GM03348 (cell line): ENCODE measurements at regions not wholly inside any gene's neighbourhood (a gene's known extent, or its start where the extent isn't known, plus 50 kb on each side); places are given as distances from the start of the nearest gene placed in this dataset.
"Not testable (repeated sequence)": the region's sequence is repeated elsewhere in the genome, so short reads cannot be mapped to it uniquely, and the experiment has no call there.

Experiments used
- DNase-seq: peaks from one replicate; pipeline ENCODE4 v3.0.0; 2012; ENCODE audit warnings: low spot score

GRCh38 chr10:131363416-131363815 lies 51.9 kb upstream of the TCERG1L start:
- no peak for DNase-seq

DNA sequence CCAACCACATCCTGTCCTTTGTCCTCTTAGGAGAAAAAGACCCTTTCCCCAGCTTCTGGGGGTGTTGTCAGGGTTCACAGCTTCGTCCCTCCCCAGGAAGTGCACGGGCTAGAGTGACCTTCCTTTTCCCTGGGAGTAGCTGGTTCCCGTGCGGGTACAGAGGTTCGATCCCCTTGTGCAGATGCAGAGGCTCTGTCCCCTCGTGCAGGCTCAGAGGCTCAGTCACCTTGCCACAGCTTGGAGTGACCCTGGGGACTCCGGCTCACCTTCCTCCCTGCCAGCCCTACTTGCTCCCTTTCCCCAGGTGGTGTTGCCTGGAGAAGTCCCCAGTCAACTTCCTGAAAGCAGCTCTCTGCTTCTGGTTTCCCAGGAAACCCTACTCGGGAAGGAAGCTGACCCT lies 60.0 kb upstream of the TCERG1L start:
- no peak for DNase-seq

- no peak for DNase-seq
Observed at GRCh38 chr10:131381576-131381975, 70.1 kb upstream of the TCERG1L start.

- DNase-seq, result not testable (repeated sequence)
Observed at GRCh38 chr10:131385161-131385872, 73.8 kb upstream of the TCERG1L start.

- DNase-seq, result no peak
Observed at GRCh38 chr10:131387018-131387529, 75.6 kb upstream of the TCERG1L start.

DNA sequence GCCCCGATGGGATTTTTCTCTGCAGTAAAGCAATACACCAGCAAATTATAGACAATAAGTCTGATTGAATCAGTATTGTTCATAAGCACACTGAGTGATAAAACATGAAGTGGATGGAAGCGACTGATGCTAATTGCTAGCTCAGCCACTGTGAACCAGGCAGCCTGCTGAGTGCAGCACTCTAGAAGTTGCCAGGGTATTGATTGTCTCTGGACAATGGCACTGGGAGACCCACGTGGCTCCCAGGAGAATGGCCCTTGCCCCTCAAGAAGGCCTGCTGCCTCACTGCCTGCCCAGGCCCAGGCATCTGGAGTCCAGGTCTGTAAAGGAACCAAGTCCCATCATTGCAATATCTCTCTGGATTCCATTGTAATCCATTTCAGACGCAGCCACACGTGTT lies 80.4 kb upstream of the TCERG1L start:
- no peak for DNase-seq

DNA sequence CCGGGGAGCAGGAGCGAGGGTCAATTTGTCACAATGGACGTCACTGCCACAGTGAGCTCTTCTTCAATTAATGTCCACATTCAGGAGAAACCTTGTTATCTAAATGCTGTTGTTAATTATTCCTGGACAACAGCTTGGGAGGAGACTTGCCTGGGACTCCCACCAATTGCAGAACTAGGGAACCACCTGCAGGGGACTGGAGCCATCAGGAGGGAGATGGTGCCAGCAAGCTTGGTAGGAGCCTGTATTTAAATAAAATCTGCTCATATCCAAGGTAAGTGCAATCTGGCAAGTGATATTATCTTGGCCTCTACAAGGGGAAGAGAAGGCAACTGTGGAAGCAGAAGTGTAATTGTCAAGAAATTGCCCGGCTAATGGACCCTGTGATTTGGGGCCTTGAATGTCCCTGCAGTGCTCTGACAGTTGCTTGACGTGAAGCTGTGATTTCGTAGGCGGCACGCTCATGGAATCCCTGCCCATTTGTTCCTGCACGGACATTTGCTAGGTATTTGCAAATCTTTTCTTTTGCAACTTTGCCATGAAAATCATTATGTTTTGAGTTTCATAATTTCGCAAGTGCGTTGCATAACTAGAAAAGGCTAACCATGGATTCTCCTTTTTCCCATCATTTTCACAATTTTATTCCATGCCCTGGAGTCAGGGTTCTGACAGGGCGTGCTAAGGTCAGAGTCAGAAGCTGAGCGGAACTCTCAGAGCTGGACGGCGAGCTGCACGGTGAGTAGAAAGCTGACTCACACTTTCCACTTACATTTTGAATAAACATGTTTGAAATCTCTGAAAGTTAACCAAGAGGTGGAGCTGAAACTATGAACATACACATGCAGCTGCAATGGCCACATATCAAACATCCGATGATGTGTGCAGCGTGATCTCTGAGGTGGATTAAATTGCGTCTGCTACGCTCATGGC lies 84.9 kb upstream of the TCERG1L start:
- DNase-seq, result no peak

DNA sequence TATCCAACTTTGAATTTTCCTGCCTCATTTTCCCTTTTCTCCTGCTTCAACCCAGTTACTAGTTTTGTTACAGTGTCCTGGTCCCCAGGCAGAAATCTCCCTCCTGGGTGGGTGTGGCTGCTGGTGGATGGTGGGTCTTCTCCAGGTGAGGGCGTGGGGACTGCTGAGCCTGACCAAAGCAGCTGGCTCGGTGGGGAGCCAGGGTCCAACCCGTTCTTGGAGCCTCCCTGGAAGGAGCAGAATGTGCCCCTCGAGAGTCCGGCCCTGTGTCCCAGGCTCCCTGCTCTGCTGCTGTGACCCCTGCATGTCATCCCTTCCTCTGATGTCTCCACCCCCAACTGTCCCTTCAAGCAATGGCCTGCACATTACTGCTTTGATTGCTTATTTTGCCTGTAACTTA lies 86.6 kb upstream of the TCERG1L start:
- DNase-seq, result no peak

DNA sequence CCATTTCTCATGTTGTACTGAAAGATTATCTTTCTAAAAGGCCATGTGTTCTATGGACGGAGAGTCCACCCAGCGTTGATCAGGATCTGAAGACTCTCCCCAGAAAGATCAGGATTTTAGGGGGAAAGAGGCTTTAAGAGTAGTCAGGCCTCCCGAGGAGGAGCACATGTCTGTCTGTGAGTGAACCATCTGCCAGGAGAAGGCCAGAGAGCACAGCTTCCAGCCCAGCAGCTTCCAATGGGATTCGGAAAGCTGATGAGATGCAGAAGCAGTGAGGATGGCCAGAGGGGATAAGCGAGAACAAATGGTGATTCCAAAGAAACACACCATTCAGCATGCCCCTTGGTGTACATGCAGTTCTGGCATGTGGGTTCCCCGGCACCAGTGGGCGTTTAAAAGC lies 88.5 kb upstream of the TCERG1L start:
- no peak for DNase-seq

DNA sequence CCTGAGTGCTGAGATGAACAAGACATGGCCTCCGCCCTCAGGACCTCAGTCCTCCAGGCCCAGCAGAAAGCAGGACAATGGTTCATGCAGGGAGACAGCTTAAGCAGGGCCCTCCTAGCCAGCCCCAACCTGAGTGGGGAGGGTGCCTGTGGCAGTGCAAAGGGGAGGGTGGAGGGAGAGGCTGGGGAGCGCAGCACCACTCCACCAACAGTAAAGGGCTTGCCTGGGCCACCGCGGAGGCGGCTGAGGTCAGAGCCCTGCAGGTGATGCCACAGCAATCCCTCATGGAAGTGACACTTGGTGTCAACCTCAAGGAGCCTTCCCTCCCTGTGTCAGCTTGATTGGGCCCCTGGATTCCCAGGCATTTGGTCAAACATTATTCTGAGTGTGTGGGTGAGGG lies 89.0 kb upstream of the TCERG1L start:
- no peak for DNase-seq

DNA sequence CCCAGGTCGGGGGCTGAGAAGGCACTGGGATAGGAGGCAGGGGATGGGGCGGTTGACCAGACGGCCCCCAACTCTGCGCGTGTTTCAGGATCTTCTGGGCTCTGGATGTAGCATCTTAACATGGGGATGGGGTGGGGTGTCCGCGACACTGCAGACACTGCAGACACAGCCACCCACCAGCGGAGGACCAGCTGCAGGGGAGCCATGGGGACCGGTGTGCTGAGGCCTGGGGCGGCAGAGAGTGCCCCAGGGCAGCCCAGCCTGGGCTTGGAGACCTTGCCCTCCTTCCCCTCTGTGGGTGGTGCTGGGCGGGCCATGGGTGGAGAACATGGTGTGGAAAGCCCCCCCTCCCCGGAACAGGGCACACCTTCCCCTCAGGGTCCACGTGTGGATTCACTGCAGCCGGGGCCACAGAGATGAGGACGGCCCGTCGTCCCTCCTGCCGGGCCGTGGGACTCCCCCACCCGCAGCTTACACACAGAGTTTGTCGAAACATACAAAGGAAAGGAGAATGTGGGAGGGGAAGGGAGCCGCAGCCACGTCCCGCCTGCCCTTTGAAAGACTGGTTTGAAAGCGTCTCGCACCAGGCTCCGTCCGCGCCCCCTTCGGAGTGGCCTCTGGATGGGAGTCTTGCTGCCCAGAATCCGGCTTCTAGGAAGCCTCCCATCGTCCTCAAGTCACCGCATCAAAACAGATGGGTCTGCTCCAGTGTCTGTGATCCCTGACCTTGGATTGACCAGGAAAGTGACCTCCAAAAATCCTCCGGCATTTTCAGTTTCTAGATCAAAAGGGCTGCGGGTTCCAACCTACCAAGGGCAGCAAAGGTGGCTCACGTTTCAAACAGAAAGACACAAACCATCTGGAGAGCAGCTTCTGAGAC lies 91.5 kb upstream of the TCERG1L start:
- no peak for DNase-seq

GRCh38 chr10:131403936-131404335 lies 92.4 kb upstream of the TCERG1L start:
- DNase-seq, result no peak

DNA sequence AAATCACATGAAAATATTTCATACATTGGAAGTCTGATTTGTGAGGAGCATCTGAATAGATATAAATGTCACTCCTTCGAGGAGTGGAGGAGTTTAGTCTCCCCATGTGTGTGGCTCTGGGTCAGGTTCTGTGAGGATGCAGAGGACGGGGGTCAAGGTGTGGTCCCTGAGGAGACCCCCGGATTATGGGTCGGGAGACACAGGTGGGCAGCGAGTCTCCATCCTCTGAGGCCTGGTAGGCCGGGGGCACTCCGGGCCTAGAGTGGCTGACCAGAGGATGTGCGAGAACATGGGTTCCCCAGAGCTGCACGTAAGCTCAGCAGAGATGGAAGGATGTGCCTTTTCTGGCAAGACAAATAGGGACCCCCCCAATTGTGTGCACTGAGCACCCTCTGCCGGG lies 93.4 kb upstream of the TCERG1L start:
- no peak for DNase-seq

DNA sequence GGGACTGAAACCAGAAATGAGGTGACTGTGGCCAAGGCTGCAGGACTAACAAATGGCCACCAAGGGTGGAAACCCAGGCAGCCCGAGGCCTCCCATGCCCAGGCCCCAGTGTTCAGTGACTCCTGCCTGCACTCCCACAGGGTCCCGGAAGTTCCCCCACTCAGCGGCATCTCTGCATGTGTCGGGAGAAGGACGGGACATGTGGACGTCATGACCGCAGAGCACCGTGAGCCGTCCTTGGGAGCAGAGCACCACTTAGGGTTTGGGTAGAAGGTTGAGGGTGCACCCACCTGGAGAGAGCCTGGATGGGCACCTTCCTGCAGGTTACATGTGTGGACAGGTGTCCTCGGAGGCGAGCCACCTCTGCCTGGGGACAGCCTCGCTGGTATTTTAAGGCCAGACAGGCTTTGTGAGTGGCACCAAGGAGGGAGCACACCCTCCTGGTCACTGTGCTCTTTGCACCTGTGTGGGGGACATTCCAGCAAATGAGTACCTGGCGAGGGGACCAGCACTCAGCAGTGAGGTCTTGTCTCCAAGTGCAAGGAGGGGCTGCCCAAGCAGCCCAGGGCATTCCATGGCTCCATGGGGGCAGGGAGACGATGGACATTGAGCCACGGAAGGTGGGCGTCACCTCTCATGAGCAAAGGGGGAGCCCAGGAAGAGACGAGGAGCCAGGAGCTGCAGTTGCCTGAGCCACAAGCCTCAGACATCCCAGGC lies 95.3 kb upstream of the TCERG1L start:
- no peak for DNase-seq

- DNase-seq, result no peak
Observed at GRCh38 chr10:131418681-131419080, 107.2 kb upstream of the TCERG1L start.

DNA sequence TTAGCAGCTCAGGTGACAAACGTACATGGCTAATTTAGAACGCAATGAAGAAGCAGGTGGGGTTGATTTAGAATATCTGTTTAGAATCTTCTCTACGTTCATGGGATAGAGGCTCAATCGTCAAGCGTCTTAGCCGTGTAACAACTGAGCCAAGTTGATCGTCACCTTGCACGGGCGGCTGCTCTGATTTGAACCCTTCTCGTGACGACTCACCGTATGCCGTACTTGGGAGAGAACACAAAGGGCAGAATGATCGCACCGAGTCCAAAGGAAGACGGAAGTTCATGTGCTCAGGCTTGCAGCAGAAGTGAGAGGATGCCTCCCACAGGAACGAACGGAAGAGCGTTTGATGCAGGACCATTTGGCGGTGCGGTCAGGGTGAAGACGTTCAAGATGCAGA lies 108.3 kb upstream of the TCERG1L start:
- DNase-seq, result no peak

- DNase-seq, result no peak
Observed at GRCh38 chr10:131420867-131421266, 109.3 kb upstream of the TCERG1L start.

DNA sequence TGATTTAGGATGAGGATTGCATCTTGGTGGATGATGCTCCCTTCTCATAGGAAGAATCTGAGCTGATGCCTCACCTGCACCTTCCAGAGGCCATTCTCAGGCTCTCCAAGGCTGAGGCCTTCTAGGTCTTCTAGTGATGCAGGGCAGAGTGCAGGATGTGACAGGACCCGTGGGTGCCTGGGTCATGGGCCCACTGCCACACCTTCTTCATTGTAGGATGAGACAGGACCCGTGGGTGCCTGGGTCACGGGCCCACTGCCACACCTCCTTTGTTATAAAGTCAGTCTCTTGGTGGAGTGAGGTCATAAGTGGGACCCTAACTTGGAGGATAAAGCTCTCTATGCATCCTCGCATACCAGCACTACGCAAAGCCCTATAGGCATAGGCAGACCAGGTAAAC lies 109.9 kb upstream of the TCERG1L start:
- no peak for DNase-seq

DNA sequence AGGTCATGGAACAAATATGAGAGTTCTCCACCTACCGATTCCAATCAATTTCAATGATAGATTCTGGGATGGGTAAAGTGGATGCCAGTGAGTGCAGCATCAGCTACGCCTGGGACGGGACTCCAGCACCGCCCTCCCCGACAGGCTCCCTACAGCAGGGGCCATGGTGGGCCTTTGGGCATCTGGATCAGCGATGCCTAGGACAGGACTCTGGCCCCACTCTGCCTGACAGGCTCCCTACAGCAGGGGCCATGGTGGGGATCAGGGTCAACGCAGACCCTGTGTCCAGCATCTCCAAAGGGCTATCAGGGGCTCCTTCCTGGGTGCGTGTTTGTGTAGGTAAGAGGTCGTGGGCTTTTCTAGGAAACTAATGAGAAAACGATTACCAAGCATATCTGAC lies 111.2 kb upstream of the TCERG1L start:
- DNase-seq, result no peak

DNA sequence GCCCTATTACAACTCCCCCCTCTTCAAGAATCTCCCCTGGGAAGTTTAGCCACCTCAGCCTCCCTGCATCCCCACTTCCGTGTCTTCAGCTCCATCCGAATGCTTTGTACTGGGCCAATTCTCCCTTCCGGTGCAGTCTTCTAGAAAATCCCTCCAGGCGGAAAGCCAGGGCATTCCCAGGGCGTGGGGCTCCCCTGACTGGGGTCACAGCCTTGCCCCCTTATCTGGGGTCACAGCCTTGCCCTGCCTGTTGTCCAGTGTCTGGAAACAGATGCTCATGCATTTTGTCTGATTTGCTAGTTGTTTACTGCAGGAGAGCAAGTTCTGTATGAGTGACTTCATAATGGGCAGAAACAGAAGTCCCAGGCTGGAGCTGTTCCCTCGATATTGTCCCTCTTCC lies 112.5 kb upstream of the TCERG1L start:
- no peak for DNase-seq

GRCh38 chr10:131424836-131425491 lies 113.4 kb upstream of the TCERG1L start:
- no peak for DNase-seq
